Left lung (tissue), 4 donors: ENCODE measurements at regions not wholly inside any gene's neighbourhood (a gene's known extent, or its start where the extent isn't known, plus 50 kb on each side); places are given as distances from the start of the nearest gene placed in this dataset.

Experiments
- ATAC-seq: fragments of 200-7000 bp; cut with Tn5 transposase; one replicate; pipeline ENCODE4 v1.9.1; 2020; ENCODE audit warnings: moderate library complexity
- DNase-seq, 4 donors: peaks; one replicate each; pipeline ENCODE4 v3.0.0-alpha.2; 2013 to 2020
- H3K27ac ChIP-seq, 2 donors: fragments of 200-600 bp; sonication (generic) in 1 of 2; one replicate each; pipeline versions ENCODE4 v1.5.0 to v1.8.0; 2020 to 2021
- H3K27me3 ChIP-seq, 2 donors: fragments of 200-600 bp; sonication (generic) in 1 of 2; one replicate each; pipeline versions ENCODE4 v1.5.0 to v1.8.0; 2020 to 2021
- H3K36me3 ChIP-seq, 2 donors: fragments of 200-600 bp; sonication (generic) in 1 of 2; one replicate each; pipeline versions ENCODE4 v1.5.0 to v1.8.0; 2020 to 2021
- H3K4me1 ChIP-seq, 2 donors: fragments of 200-600 bp; one replicate each; pipeline ENCODE4 v1.8.0; 2021
- H3K4me3 ChIP-seq, 2 donors: fragments of 200-600 bp; sonication (generic) in 1 of 2; one replicate each; pipeline versions ENCODE4 v1.5.0 to v1.8.0; 2020 to 2021; ENCODE audit warnings: mild to moderate bottlenecking in 1 of 2
- H3K9me3 ChIP-seq, 2 donors: fragments of 200-600 bp; sonication (generic) in 1 of 2; one replicate each; pipeline versions ENCODE4 v1.5.0 to v1.8.0; 2020 to 2021
- intact Hi-C, 2 donors: fragments of 100-400 bp; cut with DNase I; formaldehyde crosslinking; loops; one replicate each; pipeline versions ENCODE4 v1.11.2 to v1.14.2; 2022
- TF ChIP-seq, protein P1 (sequence below), 2 donors: fragments of 200-600 bp; sonication (generic) in 1 of 2; IDR thresholded peaks; one replicate each; pipeline versions ENCODE4 v1.5.0 to v1.8.0; 2021; ENCODE audit warnings: antibody characterized with exemption in 2 of 2
- donor health status: DM: no; HTN: yes; CAD: no.
- donor health status: DM: no; HTN: no; CAD: no.

DNA sequence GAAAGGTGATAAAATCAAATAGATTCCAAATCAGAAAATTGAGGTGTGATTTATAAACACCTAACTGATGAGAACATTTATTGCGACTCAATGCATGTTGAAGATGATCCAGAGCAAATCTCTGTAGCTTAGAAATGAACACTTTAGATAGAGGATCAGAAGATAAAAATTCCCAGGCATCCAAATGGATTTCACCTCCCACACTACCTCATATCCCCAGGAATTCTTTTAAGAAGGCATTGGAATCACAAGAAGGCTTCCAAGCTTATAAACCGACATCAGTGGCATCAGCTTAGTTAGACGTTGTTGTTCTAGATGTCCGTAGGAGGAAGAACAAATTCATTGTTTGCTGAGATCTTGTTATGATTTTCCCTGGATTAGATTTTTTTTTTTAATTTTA is 154.4 kb downstream of the EBLN2 start:
- TF ChIP-seq, protein P1, sequence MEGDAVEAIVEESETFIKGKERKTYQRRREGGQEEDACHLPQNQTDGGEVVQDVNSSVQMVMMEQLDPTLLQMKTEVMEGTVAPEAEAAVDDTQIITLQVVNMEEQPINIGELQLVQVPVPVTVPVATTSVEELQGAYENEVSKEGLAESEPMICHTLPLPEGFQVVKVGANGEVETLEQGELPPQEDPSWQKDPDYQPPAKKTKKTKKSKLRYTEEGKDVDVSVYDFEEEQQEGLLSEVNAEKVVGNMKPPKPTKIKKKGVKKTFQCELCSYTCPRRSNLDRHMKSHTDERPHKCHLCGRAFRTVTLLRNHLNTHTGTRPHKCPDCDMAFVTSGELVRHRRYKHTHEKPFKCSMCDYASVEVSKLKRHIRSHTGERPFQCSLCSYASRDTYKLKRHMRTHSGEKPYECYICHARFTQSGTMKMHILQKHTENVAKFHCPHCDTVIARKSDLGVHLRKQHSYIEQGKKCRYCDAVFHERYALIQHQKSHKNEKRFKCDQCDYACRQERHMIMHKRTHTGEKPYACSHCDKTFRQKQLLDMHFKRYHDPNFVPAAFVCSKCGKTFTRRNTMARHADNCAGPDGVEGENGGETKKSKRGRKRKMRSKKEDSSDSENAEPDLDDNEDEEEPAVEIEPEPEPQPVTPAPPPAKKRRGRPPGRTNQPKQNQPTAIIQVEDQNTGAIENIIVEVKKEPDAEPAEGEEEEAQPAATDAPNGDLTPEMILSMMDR (IDR thresholded peaks at IDR 0.05) = no peak
- H3K9me3 ChIP-seq = peaks cover 0 to 4% of the 10 kb centered on the region in 2 donors
- intact Hi-C loops = no loop called here
- H3K27ac ChIP-seq = no peak overlapping the region
- no peak for ATAC-seq
- peaks cover 0 to 3% of the 10 kb centered on the region in 2 donors for H3K4me1 ChIP-seq
- H3K27me3 ChIP-seq = no peaks in the 10 kb centered on the region
- no peak for DNase-seq
- H3K36me3 ChIP-seq = no peaks in the 10 kb centered on the region
- no peak overlapping the region for H3K4me3 ChIP-seq

DNA sequence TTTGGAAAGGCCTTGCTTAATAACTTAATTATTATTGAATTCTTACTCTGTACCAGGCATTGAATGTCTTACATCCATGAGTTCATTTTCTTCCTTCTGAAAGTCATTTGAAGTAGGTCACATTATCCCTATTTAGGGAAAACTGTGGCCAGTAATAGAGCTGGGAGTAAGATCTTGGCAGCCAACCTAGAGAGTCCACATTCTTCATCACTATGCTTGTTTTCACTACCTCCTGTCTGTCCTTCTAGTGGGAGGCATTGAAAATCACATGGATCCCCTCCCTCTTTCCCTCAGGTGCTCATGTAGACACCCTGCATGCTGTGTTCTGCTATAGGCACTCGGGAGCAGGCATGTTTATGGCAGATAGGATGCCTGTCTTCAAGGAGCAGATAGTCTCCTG is 154.9 kb downstream of the EBLN2 start:
- Histone ChIP-seq H3K27ac (no peak overlapping the region), H3K9me3 (peaks cover 0 to 4% of the 10 kb centered on the region in 2 donors), H3K27me3 (no peaks in the 10 kb centered on the region), H3K4me3 (no peak overlapping the region), H3K36me3 (no peaks in the 10 kb centered on the region), H3K4me1 (peaks cover 0 to 3% of the 10 kb centered on the region in 2 donors)
- no peak for ATAC-seq
- intact Hi-C loops = no loop called here
- DNase-seq = no peak
- TF ChIP-seq, protein P1 (IDR thresholded peaks at IDR 0.05) = no peak

GRCh38 chr3:73222126-73222525 is 160.7 kb downstream of the EBLN2 start:
- TF ChIP-seq, protein P1 (IDR thresholded peaks at IDR 0.05) = no peak
- no peak for ATAC-seq
- Histone ChIP-seq H3K27ac (no peak overlapping the region), H3K27me3 (no peaks in the 10 kb centered on the region), H3K4me3 (no peak overlapping the region), H3K9me3 (no peaks in the 10 kb centered on the region), H3K4me1 (no peaks in the 10 kb centered on the region), H3K36me3 (no peaks in the 10 kb centered on the region)
- intact Hi-C loops = no loop called here
- DNase-seq = no peak

DNA sequence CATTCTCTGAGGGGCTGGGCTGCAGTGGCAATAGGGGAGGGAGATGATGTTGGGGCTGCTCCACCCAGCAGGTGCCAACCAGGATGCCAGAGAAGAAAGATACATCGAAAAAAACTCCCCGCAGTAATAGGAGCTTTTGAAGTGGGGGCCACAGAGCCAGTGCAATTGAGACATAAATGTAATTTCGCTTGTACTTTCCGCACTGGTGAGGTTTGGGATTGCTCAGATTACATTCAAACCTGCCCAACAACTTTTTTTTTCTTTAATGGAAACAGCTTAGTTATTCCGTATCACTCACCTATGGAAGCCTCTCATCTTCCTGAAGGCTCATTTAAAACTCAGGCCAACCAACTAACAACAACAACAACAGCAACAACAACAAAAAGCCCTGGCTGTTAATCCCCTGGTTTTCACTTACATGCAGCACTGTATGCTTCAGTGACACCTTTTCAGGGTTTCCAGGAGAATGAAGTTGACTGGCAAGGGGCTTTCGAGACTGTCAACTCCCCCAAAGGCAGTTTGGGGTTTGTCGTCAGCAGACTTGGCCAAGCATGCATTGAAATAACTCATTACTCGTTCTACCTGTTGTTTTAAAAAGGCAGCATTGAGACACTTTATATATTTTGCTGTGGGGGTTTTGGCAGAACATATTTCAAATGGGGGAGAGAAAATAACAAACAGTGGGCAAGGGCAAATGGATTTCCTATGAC is 163.8 kb downstream of the EBLN2 start:
- Histone ChIP-seq H3K9me3 (no peaks in the 10 kb centered on the region), H3K36me3 (no peaks in the 10 kb centered on the region), H3K4me3 (no peak overlapping the region), H3K27me3 (no peaks in the 10 kb centered on the region), H3K4me1 (no peaks in the 10 kb centered on the region), H3K27ac (no peak overlapping the region)
- DNase-seq (no peak), ATAC-seq (no peak)
- TF ChIP-seq, protein P1 (IDR thresholded peaks at IDR 0.05) = no peak
- intact Hi-C loops = no loop called here

GRCh38 chr3:73225991-73226390 is 164.5 kb downstream of the EBLN2 start:
- H3K36me3 ChIP-seq = no peaks in the 10 kb centered on the region
- no peak for DNase-seq
- no peak for ATAC-seq
- H3K9me3 ChIP-seq = no peaks in the 10 kb centered on the region
- H3K4me1 ChIP-seq = no peaks in the 10 kb centered on the region
- intact Hi-C loops = no loop called here
- H3K4me3 ChIP-seq = no peak overlapping the region
- no peak overlapping the region for H3K27ac ChIP-seq
- H3K27me3 ChIP-seq = no peaks in the 10 kb centered on the region
- TF ChIP-seq, protein P1 (IDR thresholded peaks at IDR 0.05) = no peak
